HepG2 (cell line): ENCODE measurements at regions not wholly inside any gene's neighbourhood (a gene's known extent, or its start where the extent isn't known, plus 50 kb on each side); places are given as distances from the start of the nearest gene placed in this dataset.

Experiments
- ATAC-seq: fragments of 200-7000 bp; cut with Tn5 transposase; 3 replicates; pipeline ENCODE4 v1.9.1; 2020; ENCODE audit warnings: mild to moderate bottlenecking, moderate library complexity
- BruUV-seq: library from RNA; stranded (reverse); fragments of 400-500 nt; replicated peaks from 2 replicates; lab custom pipeline; 2021; lab: Mats Ljungman, UMichigan
- CTCF ChIA-PET: fragments of 300-600 bp; formaldehyde crosslinking; extraction: SDS; loops from one replicate; lab custom pipeline; 2021; ENCODE audit warnings: low total read pairs, inconsistent platforms, low intra/inter-chr PET ratio; lab: Yijun Ruan, JAX
- POLR2A ChIA-PET: fragments of 350-600 bp; sonication (Branson Sonifier 250); formaldehyde crosslinking; loops from one replicate; lab custom pipeline; 2020; ENCODE audit warnings: antibody characterized with exemption, inconsistent platforms; lab: Yijun Ruan, JAX
- DNase-seq: peaks from one replicate; pipeline ENCODE4 v3.0.0-alpha.2; 2015; ENCODE audit warnings: low spot score
- FAIRE-seq: peaks from 3 replicates; lab custom pipeline; 2011; peaks lifted over from hg19 to GRCh38; lab: Jason Lieb, UNC
- H2AFZ ChIP-seq: one replicate; pipeline ENCODE4 v1.6.1; 2011; ENCODE audit warnings: low read length, inconsistent platforms
- H3K27ac ChIP-seq: fragments of 300-600 bp; 3 replicates; pipeline ENCODE4 v1.8.0; 2011; ENCODE audit warnings: mixed run types, mild to moderate bottlenecking, mixed read lengths, low read length, inconsistent platforms; ENCODE audit not compliant: insufficient read depth; ENCODE audit errors: extremely low read length
- H3K27me3 ChIP-seq, 2 experiments: fragments of 200-600 bp in 1 of 2; 2 replicates in 1 of 2; 3 replicates in 1 of 2; pipeline versions ENCODE4 v1.6.0 to v1.8.0; 2011; ENCODE audit warnings: low read length in 2 of 2, mild to moderate bottlenecking in 2 of 2, moderate library complexity in 2 of 2, inconsistent platforms in 1 of 2; ENCODE audit not compliant: insufficient read depth in 2 of 2, control insufficient read depth in 1 of 2
- H3K36me3 ChIP-seq, 2 experiments: fragments of 200-600 bp in 1 of 2; replicated peaks in 1 of 2; 2 replicates in 1 of 2; 3 replicates in 1 of 2; pipeline versions ENCODE4 v1.5.1 to v1.8.0; 2011; ENCODE audit warnings: low read length in 2 of 2, inconsistent platforms in 1 of 2; ENCODE audit not compliant: insufficient read depth in 2 of 2, control insufficient read depth in 1 of 2
- H3K4me1 ChIP-seq: 2 replicates; pipeline ENCODE4 v1.5.1; 2012; ENCODE audit warnings: low read length, inconsistent platforms; ENCODE audit not compliant: insufficient read depth
- H3K4me2 ChIP-seq: 2 replicates; pipeline ENCODE4 v1.6.0; 2011; ENCODE audit warnings: low read depth, low read length, inconsistent platforms
- H3K4me3 ChIP-seq, 3 experiments: fragments of 200-600 bp in 1 of 3; sonication (generic), shearing (Covaris generic) in 1 of 3; replicated peaks in 1 of 3; 2 replicates each; pipeline ENCODE4 v1.5.1; 2011 to 2016; ENCODE audit warnings: low read length in 3 of 3, inconsistent platforms in 2 of 3, low read depth in 2 of 3, mild to moderate bottlenecking in 2 of 3, control low read depth in 1 of 3, mixed read lengths in 1 of 3; ENCODE audit not compliant: insufficient read depth in 1 of 3
- H3K79me2 ChIP-seq: one replicate; pipeline ENCODE4 v1.6.1; 2011; ENCODE audit warnings: low read length, inconsistent platforms; ENCODE audit not compliant: insufficient read depth
- H3K9ac ChIP-seq: 2 replicates; pipeline ENCODE4 v1.6.0; 2011; ENCODE audit warnings: mild to moderate bottlenecking, low read depth, low read length, inconsistent platforms; ENCODE audit not compliant: insufficient read depth
- H3K9me3 ChIP-seq: 2 replicates; pipeline ENCODE4 v1.5.1; 2012; ENCODE audit warnings: mild to moderate bottlenecking, low read length
- H4K20me1 ChIP-seq: 2 replicates; pipeline ENCODE4 v1.6.0; 2011; ENCODE audit warnings: inconsistent platforms, mild to moderate bottlenecking, low read length, moderate library complexity; ENCODE audit not compliant: insufficient read depth
- ARHGAP35 ChIP-seq: sonication (generic); formaldehyde crosslinking; IDR thresholded peaks from 2 replicates; pipeline ENCODE4 v1.9.0; 2022; ENCODE audit warnings: mild to moderate bottlenecking, inconsistent platforms, moderate library complexity, missing genetic modification reagents, borderline replicate concordance
- CHD2 ChIP-seq: IDR thresholded peaks from 2 replicates; pipeline ENCODE4 v1.6.1; 2011; ENCODE audit warnings: low read depth, low read length, improper control_type of control experiment
- TRIM24 ChIP-seq: sonication (generic); formaldehyde crosslinking; IDR thresholded peaks from 2 replicates; pipeline ENCODE4 v1.8.0; 2022; ENCODE audit warnings: mild to moderate bottlenecking, missing genetic modification reagents
- ZMYM4 ChIP-seq: sonication (generic); formaldehyde crosslinking; IDR thresholded peaks from 2 replicates; pipeline ENCODE4 v1.8.1; 2023; ENCODE audit warnings: mild to moderate bottlenecking, missing genetic modification reagents
- ZNF382 ChIP-seq: sonication (generic); formaldehyde crosslinking; IDR thresholded peaks from 2 replicates; pipeline ENCODE4 v1.5.0; 2020; ENCODE audit warnings: missing genetic modification reagents, mild to moderate bottlenecking, borderline replicate concordance
- WGBS: methylation state at CpG from one replicate; pipeline ENCODE4 v1.1.6; 2017; ENCODE audit warnings: low lambda C conversion rate; 5-methylcytosine and 5-hydroxymethylcytosine counted together
- in situ Hi-C: cut with HindIII; loops from 2 replicates; pipeline ENCODE4 v1.10.0; 2017; ENCODE audit warnings: low pct_unique_long_range_greater_than_20kb; ENCODE audit not compliant: extremely low pct_ligation_motif_present
- intact Hi-C: fragments of 100-400 bp; cut with micrococcal nuclease; formaldehyde crosslinking; loops from one replicate; pipeline ENCODE4 v1.10.0; 2022; ENCODE audit not compliant: unreplicated experiment
- TF ChIP-seq, protein P1 (sequence below): IDR thresholded peaks from 2 replicates; pipeline ENCODE4 v1.6.1; 2016

DNA sequence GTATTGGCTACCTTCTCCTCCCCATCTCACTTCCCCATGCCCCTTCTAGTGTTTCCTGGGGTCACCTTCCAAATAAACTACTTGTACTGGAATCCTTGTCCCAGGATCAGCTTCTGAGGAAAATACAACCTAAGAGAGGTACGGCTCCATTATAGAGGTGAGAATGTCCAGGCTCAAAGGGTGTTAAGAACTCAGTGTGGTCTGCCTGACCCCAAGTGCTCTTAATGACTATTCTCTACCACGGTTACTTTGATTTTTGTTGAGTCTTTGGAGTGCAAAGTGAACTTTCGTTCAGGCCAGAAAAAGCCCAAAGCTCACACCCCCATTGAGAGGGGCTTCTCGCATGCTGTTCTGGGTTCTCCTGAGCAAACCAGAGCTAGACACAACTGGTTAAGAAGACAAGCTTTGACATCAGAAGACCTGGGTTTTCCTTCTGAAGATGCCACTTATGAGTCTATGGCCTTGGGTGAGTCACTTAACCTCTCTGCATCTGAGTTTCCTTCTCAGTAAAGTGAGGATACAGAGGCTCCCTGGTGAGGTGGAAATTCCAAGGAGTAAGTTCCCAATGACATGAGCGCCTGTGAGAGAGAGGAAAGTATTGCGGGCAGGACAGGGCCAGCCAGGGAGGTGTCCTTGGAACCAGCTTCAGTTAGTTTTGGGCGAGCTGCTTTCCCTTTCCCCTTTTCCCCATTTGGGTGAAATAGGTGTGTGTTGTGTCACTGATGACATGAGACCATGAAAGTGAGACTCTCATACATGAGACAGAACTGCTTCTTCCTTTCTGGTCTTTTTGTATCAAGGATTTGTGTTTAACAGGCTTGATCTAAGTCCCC lies 475.0 kb upstream of the PROK2 start:
- CTCF ChIA-PET: no interaction called here

More for the DNA sequence above, 475.0 kb upstream of the PROK2 start:
- Histone ChIP-seq H3K27me3 (no peaks in the 10 kb centered on the region; a peak in 1 of 5 replicates), H4K20me1 (no peaks in the 10 kb centered on the region), H3K9me3 (no peaks in the 10 kb centered on the region), H3K4me3 (no peak overlapping the region), H3K4me1 (no peaks in the 10 kb centered on the region), H3K4me2 (no peak overlapping the region), H3K27ac (no peak overlapping the region), H2AFZ (no peak overlapping the region), H3K9ac (no peak overlapping the region), H3K36me3 (no peaks in the 10 kb centered on the region), H3K79me2 (no peaks in the 10 kb centered on the region)
- ATAC-seq: no peak
- WGBS: 46% methylated on average over 7 of the region's 7 CpGs
- POLR2A ChIA-PET: no interaction called here
- TF ChIP-seq TRIM24 (CRISPR knock-in tag) (no peak), CHD2 (no peak), ARHGAP35 (CRISPR knock-in tag) (no peak), ZNF382 (CRISPR knock-in tag) (no peak), ZMYM4 (CRISPR knock-in tag) (no peak)
- TF ChIP-seq, protein P1, sequence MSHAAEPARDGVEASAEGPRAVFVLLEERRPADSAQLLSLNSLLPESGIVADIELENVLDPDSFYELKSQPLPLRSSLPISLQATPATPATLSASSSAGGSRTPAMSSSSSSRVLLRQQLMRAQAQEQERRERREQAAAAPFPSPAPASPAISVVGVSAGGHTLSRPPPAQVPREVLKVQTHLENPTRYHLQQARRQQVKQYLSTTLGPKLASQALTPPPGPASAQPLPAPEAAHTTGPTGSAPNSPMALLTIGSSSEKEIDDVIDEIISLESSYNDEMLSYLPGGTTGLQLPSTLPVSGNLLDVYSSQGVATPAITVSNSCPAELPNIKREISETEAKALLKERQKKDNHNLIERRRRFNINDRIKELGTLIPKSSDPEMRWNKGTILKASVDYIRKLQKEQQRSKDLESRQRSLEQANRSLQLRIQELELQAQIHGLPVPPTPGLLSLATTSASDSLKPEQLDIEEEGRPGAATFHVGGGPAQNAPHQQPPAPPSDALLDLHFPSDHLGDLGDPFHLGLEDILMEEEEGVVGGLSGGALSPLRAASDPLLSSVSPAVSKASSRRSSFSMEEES (CRISPR knock-in tag): no peak
- BruUV-seq: no TSS peak
- in situ Hi-C loops (no loop called here), intact Hi-C loops (no loop called here)
- no peak for DNase-seq
- FAIRE-seq: no peak
